ENCODE measurements at regions not wholly inside any gene's neighbourhood (a gene's known extent, or its start where the extent isn't known, plus 50 kb on each side); places are given as distances from the start of the nearest gene placed in this dataset.

GRCh38 chr11:134753771-134754520 is 341.9 kb upstream of the B3GAT1 start:
- TF ChIP-seq POLR2A (IDR thresholded peaks at IDR 0.05) (no peak), CTCF (IDR thresholded peaks at IDR 0.05) (no peak)

Measured in adrenal gland (tissue), 5 donors.